H9 (cell line): ENCODE measurements at regions not wholly inside any gene's neighbourhood (a gene's known extent, or its start where the extent isn't known, plus 50 kb on each side); places are given as distances from the start of the nearest gene placed in this dataset.

Experiments used
- DNase-seq: peaks from one replicate; pipeline ENCODE4 v3.0.0-alpha.2; 2017
- H2AFZ ChIP-seq: one replicate; pipeline ENCODE4 v1.6.1; 2013; ENCODE audit warnings: mild to moderate bottlenecking, low read length, control low read depth, moderate library complexity
- H2AK5ac ChIP-seq: 2 replicates; pipeline ENCODE4 v1.6.1; 2013; ENCODE audit warnings: low read length, control low read depth, mixed read lengths; ENCODE audit not compliant: insufficient read length
- H2BK120ac ChIP-seq: one replicate; pipeline ENCODE4 v1.6.1; 2013; ENCODE audit warnings: low read depth, mild to moderate bottlenecking, low read length, control low read depth, inconsistent platforms; ENCODE audit not compliant: poor library complexity, severe bottlenecking
- H2BK12ac ChIP-seq: 2 replicates; pipeline ENCODE4 v1.6.1; 2013; ENCODE audit warnings: low read length, control low read depth, mixed read lengths, low read depth; ENCODE audit not compliant: insufficient read length
- H2BK15ac ChIP-seq: 2 replicates; pipeline ENCODE4 v1.6.1; 2013; ENCODE audit warnings: low read depth, low read length, control low read depth
- H2BK20ac ChIP-seq: one replicate; pipeline ENCODE4 v1.6.1; 2013; ENCODE audit warnings: low read depth, mild to moderate bottlenecking, low read length, control low read depth, inconsistent platforms; ENCODE audit not compliant: poor library complexity, severe bottlenecking
- H2BK5ac ChIP-seq: 2 replicates; pipeline ENCODE4 v1.6.1; 2013; ENCODE audit warnings: low read length, control low read depth, mixed read lengths; ENCODE audit not compliant: insufficient read length
- H3K14ac ChIP-seq: 2 replicates; pipeline ENCODE4 v1.6.1; 2013; ENCODE audit warnings: low read length, control low read depth; ENCODE audit not compliant: insufficient read depth
- H3K18ac ChIP-seq: 2 replicates; pipeline ENCODE4 v1.6.1; 2013; ENCODE audit warnings: low read depth, mild to moderate bottlenecking, mixed read lengths, low read length, control low read depth; ENCODE audit not compliant: insufficient read length
- H3K23ac ChIP-seq: 2 replicates; pipeline ENCODE4 v1.6.1; 2013; ENCODE audit warnings: low read length, control low read depth, mixed read lengths, low read depth; ENCODE audit not compliant: insufficient read length
- H3K23me2 ChIP-seq: 2 replicates; pipeline ENCODE4 v1.6.1; 2013; ENCODE audit warnings: low read depth, mild to moderate bottlenecking, mixed read lengths, low read length, control low read depth; ENCODE audit not compliant: insufficient read length, poor library complexity, severe bottlenecking
- H3K27ac ChIP-seq: 2 replicates; pipeline ENCODE4 v1.5.1; 2013; ENCODE audit warnings: low read length, control low read depth, mixed read lengths, low read depth; ENCODE audit not compliant: insufficient read length
- H3K27me3 ChIP-seq: 2 replicates; pipeline ENCODE4 v1.6.1; 2013; ENCODE audit warnings: low read length, control low read depth, inconsistent platforms; ENCODE audit not compliant: insufficient read depth
- H3K4ac ChIP-seq: 2 replicates; pipeline ENCODE4 v1.6.1; 2013; ENCODE audit warnings: low read depth, mild to moderate bottlenecking, control low read depth, inconsistent platforms, low read length, moderate library complexity
- H3K4me1 ChIP-seq: 2 replicates; pipeline ENCODE4 v1.6.1; 2013; ENCODE audit warnings: low read length, control low read depth, inconsistent platforms; ENCODE audit not compliant: insufficient read depth
- H3K4me2 ChIP-seq: 2 replicates; pipeline ENCODE4 v1.6.1; 2013; ENCODE audit warnings: low read length, control low read depth, mixed read lengths; ENCODE audit not compliant: insufficient read length, insufficient read depth
- H3K56ac ChIP-seq: 2 replicates; pipeline ENCODE4 v1.6.1; 2013; ENCODE audit warnings: low read depth, mild to moderate bottlenecking, mixed read lengths, low read length, control low read depth; ENCODE audit not compliant: insufficient read length
- H3K79me1 ChIP-seq: 2 replicates; pipeline ENCODE4 v1.6.1; 2013; ENCODE audit warnings: low read depth, mild to moderate bottlenecking, moderate library complexity, low read length, control low read depth, inconsistent platforms; ENCODE audit not compliant: insufficient read depth, poor library complexity, severe bottlenecking
- H3K79me2 ChIP-seq: 2 replicates; pipeline ENCODE4 v1.6.1; 2013; ENCODE audit warnings: low read length, control low read depth, inconsistent platforms; ENCODE audit not compliant: insufficient read depth
- H3K9ac ChIP-seq: 2 replicates; pipeline ENCODE4 v1.6.1; 2013; ENCODE audit warnings: low read length, control low read depth, mixed read lengths; ENCODE audit not compliant: insufficient read length; ENCODE audit errors: extremely low read depth
- H3K9me3 ChIP-seq: one replicate; pipeline ENCODE4 v1.6.1; 2013; ENCODE audit warnings: low read depth, low read length, inconsistent platforms; ENCODE audit not compliant: control insufficient read depth
- H3T11ph ChIP-seq: one replicate; pipeline ENCODE4 v1.6.1; 2013; ENCODE audit warnings: mild to moderate bottlenecking, low read length, control low read depth, inconsistent platforms
- H4K20me1 ChIP-seq: one replicate; pipeline ENCODE4 v1.6.1; 2013; ENCODE audit not compliant: control insufficient read depth, insufficient read length, insufficient read depth
- H4K5ac ChIP-seq: 2 replicates; pipeline ENCODE4 v1.6.1; 2013; ENCODE audit warnings: low read depth, mild to moderate bottlenecking, mixed read lengths, low read length, control low read depth; ENCODE audit not compliant: insufficient read length
- H4K8ac ChIP-seq: replicated peaks from 2 replicates; pipeline ENCODE4 v1.6.1; 2013; ENCODE audit warnings: low read length, control low read depth, mixed read lengths, low read depth; ENCODE audit not compliant: insufficient read length
- H4K91ac ChIP-seq: 2 replicates; pipeline ENCODE4 v1.6.1; 2013; ENCODE audit warnings: low read depth, mild to moderate bottlenecking, moderate library complexity, mixed read lengths, low read length, control low read depth; ENCODE audit not compliant: insufficient read length
- H3K27ac Mint-ChIP-seq, 3 experiments: 2 replicates in 2 of 3; 3 replicates in 1 of 3; pipeline ENCODE4 v1.8.0; 2020 to 2021; ENCODE audit warnings: mixed read lengths in 3 of 3, mild to moderate bottlenecking in 1 of 3, moderate library complexity in 1 of 3
- H3K27me3 Mint-ChIP-seq: 2 replicates; pipeline ENCODE4 v1.8.0; 2021; ENCODE audit warnings: low read depth, mild to moderate bottlenecking, moderate library complexity, mixed read lengths
- H3K36me3 Mint-ChIP-seq, 3 experiments: 2 replicates in 2 of 3; 3 replicates in 1 of 3; pipeline ENCODE4 v1.8.0; 2020 to 2021; ENCODE audit warnings: low read depth in 3 of 3, mixed read lengths in 3 of 3; ENCODE audit not compliant: insufficient read depth in 1 of 3
- H3K4me1 Mint-ChIP-seq, 2 experiments: 2 replicates each; pipeline ENCODE4 v1.8.0; 2020; ENCODE audit warnings: mixed read lengths in 2 of 2
- H3K4me3 Mint-ChIP-seq, 2 experiments: 2 replicates in 1 of 2; 3 replicates in 1 of 2; pipeline ENCODE4 v1.8.0; 2020 to 2021; ENCODE audit warnings: mild to moderate bottlenecking in 2 of 2, mixed read lengths in 2 of 2, moderate library complexity in 1 of 2
- H3K9me3 Mint-ChIP-seq, 2 experiments: 2 replicates in 1 of 2; 3 replicates in 1 of 2; pipeline ENCODE4 v1.8.0; 2020; ENCODE audit warnings: mild to moderate bottlenecking in 2 of 2, mixed read lengths in 2 of 2, moderate library complexity in 1 of 2
- WGBS: extraction: QIAGEN DNeasy Blood & Tissue Kit; methylation state at CpG from one replicate; pipeline ENCODE4 v1.1.7; 2013; ENCODE audit warnings: missing lambda C conversion rate, low lambda C conversion rate, mixed read lengths; ENCODE audit not compliant: insufficient read length; ENCODE audit errors: extremely low coverage; 5-methylcytosine and 5-hydroxymethylcytosine counted together
- TF ChIP-seq, protein P1 (sequence below): fragments of 200-600 bp; sonication (generic); conservative IDR thresholded peaks from 3 replicates; pipeline ENCODE4 v1.8.0; 2021; ENCODE audit warnings: antibody characterized with exemption, mild to moderate bottlenecking

DNA sequence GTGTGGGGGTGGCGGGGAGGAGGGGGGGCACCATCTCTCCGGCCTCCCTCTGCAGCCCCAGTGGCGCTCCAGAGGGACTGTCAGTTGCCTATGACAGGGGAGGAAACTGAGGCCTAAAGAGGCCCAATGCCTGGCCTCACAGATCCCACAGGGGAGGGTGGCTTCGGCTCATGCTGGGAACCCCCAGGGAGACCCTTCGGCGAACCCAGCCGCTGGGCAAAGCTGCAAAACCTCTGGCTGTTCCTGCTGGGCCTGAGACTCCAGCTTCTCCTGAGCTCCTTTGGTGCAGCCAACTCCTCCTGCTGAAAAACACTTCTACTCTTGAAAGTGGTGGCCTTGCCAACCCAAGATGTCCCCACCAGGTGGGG is 170.1 kb upstream of the RTL1 start:
- Histone ChIP-seq H3K18ac (no peak overlapping the region), H3K27ac (no peak overlapping the region), H3K4ac (no peak overlapping the region), H3K79me1 (no peaks in the 10 kb centered on the region), H3K56ac (no peak overlapping the region), H3K9ac (no peak overlapping the region), H2BK120ac (no peak overlapping the region), H2BK5ac (no peak overlapping the region), H4K91ac (no peak overlapping the region), H2AFZ (no peak overlapping the region), H4K8ac (no peak overlapping the region), H4K5ac (no peak overlapping the region), H3K4me1 (peaks cover 3% of the 10 kb centered on the region; the same call in 1 of the 2 replicates), H2BK20ac (no peak overlapping the region), H2BK15ac (no peak overlapping the region), H2AK5ac (no peak overlapping the region), H3K23ac (no peak overlapping the region), H3K27me3 (no peaks in the 10 kb centered on the region; the same call in 1 of the 2 replicates), H3T11ph (no peak overlapping the region), H3K14ac (no peak overlapping the region), H2BK12ac (no peak overlapping the region), H3K4me2 (no peak overlapping the region), H3K23me2 (peaks cover 8% of the 10 kb centered on the region), H3K9me3 (no peaks in the 10 kb centered on the region), H4K20me1 (no peaks in the 10 kb centered on the region), H3K79me2 (no peaks in the 10 kb centered on the region)
- H3K27ac Mint-ChIP-seq = no peak overlapping the region
- TF ChIP-seq, protein P1, sequence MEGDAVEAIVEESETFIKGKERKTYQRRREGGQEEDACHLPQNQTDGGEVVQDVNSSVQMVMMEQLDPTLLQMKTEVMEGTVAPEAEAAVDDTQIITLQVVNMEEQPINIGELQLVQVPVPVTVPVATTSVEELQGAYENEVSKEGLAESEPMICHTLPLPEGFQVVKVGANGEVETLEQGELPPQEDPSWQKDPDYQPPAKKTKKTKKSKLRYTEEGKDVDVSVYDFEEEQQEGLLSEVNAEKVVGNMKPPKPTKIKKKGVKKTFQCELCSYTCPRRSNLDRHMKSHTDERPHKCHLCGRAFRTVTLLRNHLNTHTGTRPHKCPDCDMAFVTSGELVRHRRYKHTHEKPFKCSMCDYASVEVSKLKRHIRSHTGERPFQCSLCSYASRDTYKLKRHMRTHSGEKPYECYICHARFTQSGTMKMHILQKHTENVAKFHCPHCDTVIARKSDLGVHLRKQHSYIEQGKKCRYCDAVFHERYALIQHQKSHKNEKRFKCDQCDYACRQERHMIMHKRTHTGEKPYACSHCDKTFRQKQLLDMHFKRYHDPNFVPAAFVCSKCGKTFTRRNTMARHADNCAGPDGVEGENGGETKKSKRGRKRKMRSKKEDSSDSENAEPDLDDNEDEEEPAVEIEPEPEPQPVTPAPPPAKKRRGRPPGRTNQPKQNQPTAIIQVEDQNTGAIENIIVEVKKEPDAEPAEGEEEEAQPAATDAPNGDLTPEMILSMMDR = no peak
- DNase-seq = no peak
- H3K9me3 Mint-ChIP-seq = no peaks in the 10 kb centered on the region
- no CpG with 5 or more reads among the region's 7 CpGs for WGBS
- H3K36me3 Mint-ChIP-seq = no peaks in the 10 kb centered on the region
- H3K4me1 Mint-ChIP-seq = peaks cover 24 to 39% of the 10 kb centered on the region in 2 experiments
- no peak overlapping the region for H3K4me3 Mint-ChIP-seq
- H3K27me3 Mint-ChIP-seq = peaks cover 37% of the 10 kb centered on the region
